ENCODE measurements at regions not wholly inside any gene's neighbourhood (a gene's known extent, or its start where the extent isn't known, plus 50 kb on each side); places are given as distances from the start of the nearest gene placed in this dataset.

DNA sequence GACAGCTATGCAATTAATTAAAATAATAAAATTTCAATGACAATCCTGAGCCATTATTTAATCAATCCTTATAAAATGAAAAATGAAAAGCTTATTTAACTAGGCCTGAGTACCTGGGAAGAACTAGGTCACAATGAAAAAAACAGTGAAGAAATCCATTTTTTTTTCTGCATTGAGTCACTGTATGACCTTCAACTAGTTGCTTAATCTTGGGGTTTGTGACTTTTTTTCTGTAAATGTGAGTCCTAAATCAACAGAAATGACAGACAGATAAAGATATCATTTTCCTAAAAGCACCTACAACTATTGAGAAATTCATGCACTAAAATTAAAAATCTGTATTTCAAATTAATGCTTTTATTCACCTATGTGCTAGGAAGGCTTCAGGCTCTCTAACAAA is 96.8 kb downstream of the TMEM26 start:
- Histone ChIP-seq H3K4me1 (ENCODE audit: control insufficient read depth, insufficient read depth, low read length) (no peaks in the 10 kb centered on the region), H3K27ac (ENCODE audit: low read depth, low read length) (no peak overlapping the region)

DNA sequence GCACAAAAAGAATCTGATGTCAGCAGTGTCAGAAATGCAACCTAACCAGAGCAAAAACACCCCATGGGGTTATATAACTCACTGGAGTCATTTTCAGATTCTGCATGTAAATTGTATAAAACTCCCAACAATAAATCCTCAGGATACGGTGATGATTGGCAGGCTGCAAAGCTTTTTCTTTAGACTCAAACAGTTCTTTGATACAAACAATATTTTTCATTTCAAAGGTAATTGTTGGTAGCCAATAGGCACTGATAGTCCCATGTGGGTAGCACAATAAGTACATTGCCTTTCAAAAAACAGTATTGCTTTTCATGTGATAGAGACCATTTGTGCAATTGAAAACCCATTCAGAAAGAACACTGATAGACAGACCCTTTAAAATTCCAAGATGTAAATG is 98.0 kb downstream of the TMEM26 start:
- H3K4me1 ChIP-seq (ENCODE audit: control insufficient read depth, insufficient read depth, low read length): no peaks in the 10 kb centered on the region
- no peak overlapping the region for H3K27ac ChIP-seq (ENCODE audit: low read depth, low read length)
- no peak overlapping the region for H3K9ac ChIP-seq (ENCODE audit: low read length)
- H3K36me3 ChIP-seq (ENCODE audit: control insufficient read depth, insufficient read depth, low read length): no peaks in the 10 kb centered on the region
- H3K4me3 ChIP-seq (ENCODE audit: low read length): no peak overlapping the region
- no peaks in the 10 kb centered on the region for H3K27me3 ChIP-seq (ENCODE audit: control insufficient read depth, insufficient read depth, low read length)

More for the DNA sequence above, 96.8 kb downstream of the TMEM26 start:
- H3K9ac ChIP-seq (ENCODE audit: low read length): no peak overlapping the region
- H3K4me3 ChIP-seq (ENCODE audit: low read length): no peak overlapping the region
- H3K27me3 ChIP-seq (ENCODE audit: control insufficient read depth, insufficient read depth, low read length): no peaks in the 10 kb centered on the region
- H3K36me3 ChIP-seq (ENCODE audit: control insufficient read depth, insufficient read depth, low read length): no peaks in the 10 kb centered on the region

DNA sequence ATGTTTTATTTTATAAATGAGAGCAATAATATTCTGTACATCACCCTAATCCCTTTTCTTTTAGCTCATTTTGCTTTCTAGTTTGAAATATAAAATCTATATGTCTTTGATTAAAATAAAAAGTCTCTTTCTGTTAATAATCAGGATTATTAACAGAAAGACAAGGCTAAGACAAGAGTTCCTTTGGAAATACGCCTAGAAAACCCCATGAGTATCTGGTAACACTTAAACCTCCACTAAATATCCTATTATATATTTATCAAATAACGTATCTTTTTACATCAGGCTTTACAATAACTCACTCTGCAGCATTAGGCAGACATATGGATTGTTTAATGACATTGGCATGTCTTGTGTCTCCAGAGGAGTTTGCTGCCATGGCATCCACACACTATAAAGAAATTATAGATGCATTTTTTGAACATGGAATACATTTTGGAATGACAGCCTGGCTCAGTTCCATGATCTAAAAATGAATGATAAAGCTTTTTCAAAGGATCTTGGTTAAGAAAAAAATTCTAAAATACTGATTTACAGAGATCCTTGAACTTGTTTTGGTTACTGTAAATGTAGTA is 98.7 kb downstream of the TMEM26 start:
- H3K36me3 ChIP-seq (ENCODE audit: control insufficient read depth, insufficient read depth, low read length): no peaks in the 10 kb centered on the region
- no peak overlapping the region for H3K4me3 ChIP-seq (ENCODE audit: low read length)
- no peak overlapping the region for H3K9ac ChIP-seq (ENCODE audit: low read length)
- H3K27me3 ChIP-seq (ENCODE audit: control insufficient read depth, insufficient read depth, low read length): no peaks in the 10 kb centered on the region
- H3K4me1 ChIP-seq (ENCODE audit: control insufficient read depth, insufficient read depth, low read length): no peaks in the 10 kb centered on the region
- H3K27ac ChIP-seq (ENCODE audit: low read depth, low read length): no peak overlapping the region

DNA sequence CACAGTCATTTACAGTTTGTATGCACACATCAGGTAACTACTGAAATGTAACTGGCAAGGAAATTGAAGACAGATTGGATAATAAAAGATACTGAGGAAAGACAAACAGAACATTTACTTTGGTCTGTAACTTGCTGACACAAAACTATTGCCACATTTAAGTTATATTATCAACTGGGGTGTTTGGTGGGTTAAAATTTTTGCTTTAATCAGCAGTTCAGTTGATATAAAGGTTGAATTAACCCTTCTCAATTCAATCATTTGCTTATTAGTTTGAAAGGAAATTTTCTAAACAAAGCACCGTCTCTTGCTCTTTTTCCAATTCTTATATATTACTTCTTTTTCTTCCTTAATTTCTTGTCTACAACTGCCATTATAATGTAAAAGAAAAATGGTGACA is 102.4 kb downstream of the TMEM26 start:
- H3K27ac ChIP-seq (ENCODE audit: low read depth, low read length): no peak overlapping the region
- no peak overlapping the region for H3K4me3 ChIP-seq (ENCODE audit: low read length)
- no peaks in the 10 kb centered on the region for H3K36me3 ChIP-seq (ENCODE audit: control insufficient read depth, insufficient read depth, low read length)
- H3K4me1 ChIP-seq (ENCODE audit: control insufficient read depth, insufficient read depth, low read length): no peaks in the 10 kb centered on the region
- no peaks in the 10 kb centered on the region for H3K27me3 ChIP-seq (ENCODE audit: control insufficient read depth, insufficient read depth, low read length)
- H3K9ac ChIP-seq (ENCODE audit: low read length): no peak overlapping the region

DNA sequence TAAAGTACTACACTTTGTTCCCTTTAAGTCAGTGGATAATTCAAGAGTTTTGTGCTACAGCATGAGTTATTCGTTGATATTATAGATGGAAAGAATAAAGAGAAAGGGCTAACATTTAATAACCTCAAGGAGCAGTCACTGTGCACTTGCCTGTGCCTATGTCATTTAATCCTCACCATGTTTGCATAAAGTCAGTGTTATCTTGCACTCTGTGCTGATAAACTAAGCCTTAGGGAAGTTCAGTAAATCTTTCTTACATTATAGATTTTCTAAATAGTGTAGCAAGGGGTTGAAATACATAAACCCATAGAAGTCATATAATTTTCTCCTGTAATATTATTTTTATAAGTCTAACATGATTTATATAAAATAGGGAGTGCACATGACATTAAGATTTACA is 103.1 kb downstream of the TMEM26 start:
- Histone ChIP-seq H3K27ac (ENCODE audit: low read depth, low read length) (no peak overlapping the region), H3K9ac (ENCODE audit: low read length) (no peak overlapping the region), H3K4me3 (ENCODE audit: low read length) (no peak overlapping the region), H3K36me3 (ENCODE audit: control insufficient read depth, insufficient read depth, low read length) (no peaks in the 10 kb centered on the region), H3K4me1 (ENCODE audit: control insufficient read depth, insufficient read depth, low read length) (no peaks in the 10 kb centered on the region), H3K27me3 (ENCODE audit: control insufficient read depth, insufficient read depth, low read length) (no peaks in the 10 kb centered on the region)

DNA sequence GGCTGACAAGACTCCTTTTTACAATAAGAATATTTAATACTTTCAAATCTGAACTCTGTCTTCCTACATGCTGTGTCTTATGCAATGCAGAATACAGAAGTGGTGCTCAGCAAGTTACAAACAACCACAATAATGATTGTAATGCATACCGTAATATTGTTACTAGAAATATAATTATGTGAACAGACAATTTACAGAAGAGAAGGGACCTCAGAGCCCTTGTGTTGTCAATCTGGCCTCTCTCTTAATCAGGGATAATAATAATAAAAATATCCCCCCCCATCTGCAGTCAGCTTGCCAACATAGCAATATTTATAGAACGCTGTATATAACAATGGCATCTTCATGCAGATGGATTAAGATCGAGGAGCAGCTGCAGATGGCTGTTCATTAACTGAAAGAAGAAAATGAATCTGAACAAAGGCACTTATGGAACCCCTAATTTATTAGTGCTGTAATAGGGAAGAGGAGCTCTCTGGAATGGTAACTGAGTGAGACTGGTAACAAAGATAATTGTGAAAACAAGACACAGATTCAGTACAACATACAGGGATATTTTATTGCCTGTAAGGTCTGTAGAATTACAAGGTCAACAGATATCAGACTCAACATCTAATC is 106.3 kb downstream of the TMEM26 start:
- Histone ChIP-seq H3K4me1 (ENCODE audit: control insufficient read depth, insufficient read depth, low read length) (no peaks in the 10 kb centered on the region), H3K27ac (ENCODE audit: low read depth, low read length) (no peak overlapping the region), H3K36me3 (ENCODE audit: control insufficient read depth, insufficient read depth, low read length) (no peaks in the 10 kb centered on the region), H3K9ac (ENCODE audit: low read length) (no peak overlapping the region), H3K4me3 (ENCODE audit: low read length) (no peak overlapping the region), H3K27me3 (ENCODE audit: control insufficient read depth, insufficient read depth, low read length) (no peaks in the 10 kb centered on the region)

DNA sequence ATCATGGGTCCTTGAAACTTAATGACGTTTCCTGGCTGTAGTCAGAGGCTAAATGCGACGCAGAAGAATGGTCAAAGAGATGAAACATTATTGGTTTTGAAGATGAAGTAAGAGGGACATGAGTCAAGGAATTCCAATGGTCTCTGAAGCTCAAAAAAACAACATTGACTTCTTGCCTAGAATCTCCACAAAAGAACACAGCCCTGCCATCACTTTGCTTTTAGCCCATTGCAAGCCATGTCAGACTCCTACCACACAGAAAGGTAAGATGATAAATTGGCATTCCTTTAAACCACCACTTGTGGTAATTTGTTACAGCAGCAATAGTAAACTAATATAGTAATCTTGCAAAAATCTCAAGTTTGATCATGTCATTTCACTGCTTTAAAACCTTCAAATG is 109.4 kb downstream of the TMEM26 start:
- Histone ChIP-seq H3K4me1 (ENCODE audit: control insufficient read depth, insufficient read depth, low read length) (no peaks in the 10 kb centered on the region), H3K9ac (ENCODE audit: low read length) (no peak overlapping the region), H3K27ac (ENCODE audit: low read depth, low read length) (no peak overlapping the region), H3K27me3 (ENCODE audit: control insufficient read depth, insufficient read depth, low read length) (no peaks in the 10 kb centered on the region), H3K36me3 (ENCODE audit: control insufficient read depth, insufficient read depth, low read length) (no peaks in the 10 kb centered on the region), H3K4me3 (ENCODE audit: low read length) (no peak overlapping the region)

DNA sequence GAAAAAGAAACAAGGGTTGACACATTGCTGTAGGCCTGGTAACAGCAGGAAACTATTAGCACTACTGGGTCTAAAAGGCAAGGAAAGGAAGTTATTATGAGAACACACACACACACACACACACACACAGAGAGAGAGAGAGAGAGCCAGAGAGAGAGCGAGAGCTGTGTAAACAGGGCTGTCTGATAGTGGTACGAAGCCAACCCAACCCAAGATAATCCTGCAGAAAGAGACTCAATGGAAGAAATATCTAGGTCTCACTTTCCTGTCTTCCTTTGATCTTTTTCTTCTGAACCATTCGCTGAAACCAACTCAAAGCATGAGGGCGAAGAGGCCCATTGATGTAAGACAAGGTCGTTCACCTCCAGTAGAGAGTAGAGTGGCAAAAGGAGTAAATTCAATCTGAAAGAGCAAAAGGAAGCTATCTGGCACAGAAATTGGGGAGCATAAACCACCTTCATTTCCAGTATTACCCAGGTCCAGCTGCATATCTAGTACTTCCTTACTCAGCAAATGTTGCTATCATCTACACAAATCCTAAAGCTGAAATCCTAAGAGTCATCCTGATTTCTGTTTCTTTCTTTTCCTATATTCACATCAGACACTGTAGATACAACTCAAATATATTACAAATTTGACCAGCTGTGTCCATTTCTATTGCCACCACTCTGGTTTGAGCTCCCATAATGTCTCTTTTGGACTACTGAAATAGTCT is 110.2 kb downstream of the TMEM26 start:
- Histone ChIP-seq H3K27me3 (ENCODE audit: control insufficient read depth, insufficient read depth, low read length) (no peaks in the 10 kb centered on the region), H3K36me3 (ENCODE audit: control insufficient read depth, insufficient read depth, low read length) (no peaks in the 10 kb centered on the region), H3K4me3 (ENCODE audit: low read length) (no peak overlapping the region), H3K27ac (ENCODE audit: low read depth, low read length) (no peak overlapping the region), H3K9ac (ENCODE audit: low read length) (no peak overlapping the region), H3K4me1 (ENCODE audit: control insufficient read depth, insufficient read depth, low read length) (no peaks in the 10 kb centered on the region)

DNA sequence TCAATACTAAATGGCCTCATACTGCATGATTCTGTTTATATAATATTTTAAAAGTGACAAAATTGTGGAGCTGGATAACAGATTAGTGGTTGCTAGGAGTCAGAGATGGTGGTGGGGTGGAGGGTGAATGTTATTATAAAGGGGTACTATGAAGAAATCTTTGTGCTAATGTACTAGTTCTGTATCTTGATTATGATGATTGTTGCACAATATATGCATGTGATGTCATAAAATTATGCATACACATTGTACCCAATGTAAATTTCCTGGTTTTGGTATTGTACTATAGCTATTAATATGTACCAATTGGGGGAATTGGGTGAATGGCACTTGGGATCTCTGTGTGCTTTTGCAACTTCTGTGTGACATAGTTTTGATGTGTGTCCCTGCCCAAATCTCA is 112.2 kb downstream of the TMEM26 start:
- Histone ChIP-seq H3K4me3 (ENCODE audit: low read length) (no peak overlapping the region), H3K4me1 (ENCODE audit: control insufficient read depth, insufficient read depth, low read length) (no peaks in the 10 kb centered on the region), H3K27ac (ENCODE audit: low read depth, low read length) (no peak overlapping the region), H3K36me3 (ENCODE audit: control insufficient read depth, insufficient read depth, low read length) (no peaks in the 10 kb centered on the region), H3K27me3 (ENCODE audit: control insufficient read depth, insufficient read depth, low read length) (no peaks in the 10 kb centered on the region), H3K9ac (ENCODE audit: low read length) (no peak overlapping the region)

DNA sequence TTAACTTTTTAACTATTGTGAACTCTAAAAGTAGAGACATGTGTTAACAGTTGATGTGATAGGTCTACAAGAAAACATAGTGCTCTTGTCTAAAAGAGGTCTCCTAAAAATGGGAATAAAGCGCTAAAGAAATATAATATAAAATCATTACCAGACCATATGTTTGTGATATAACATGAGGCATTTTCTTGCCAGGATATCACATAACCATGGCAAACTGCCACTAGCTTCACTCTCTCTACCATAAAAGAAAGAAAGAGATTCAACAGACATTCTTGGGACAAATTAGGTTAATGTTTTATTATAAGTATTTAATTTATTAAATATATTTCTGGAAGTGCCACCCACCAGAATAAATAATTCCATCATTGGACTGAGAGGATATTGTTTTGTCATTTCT is 115.0 kb downstream of the TMEM26 start:
- H3K9ac ChIP-seq (ENCODE audit: low read length): no peak overlapping the region
- H3K4me3 ChIP-seq (ENCODE audit: low read length): no peak overlapping the region
- no peaks in the 10 kb centered on the region for H3K4me1 ChIP-seq (ENCODE audit: control insufficient read depth, insufficient read depth, low read length)
- no peaks in the 10 kb centered on the region for H3K27me3 ChIP-seq (ENCODE audit: control insufficient read depth, insufficient read depth, low read length)
- H3K36me3 ChIP-seq (ENCODE audit: control insufficient read depth, insufficient read depth, low read length): no peaks in the 10 kb centered on the region
- no peak overlapping the region for H3K27ac ChIP-seq (ENCODE audit: low read depth, low read length)

DNA sequence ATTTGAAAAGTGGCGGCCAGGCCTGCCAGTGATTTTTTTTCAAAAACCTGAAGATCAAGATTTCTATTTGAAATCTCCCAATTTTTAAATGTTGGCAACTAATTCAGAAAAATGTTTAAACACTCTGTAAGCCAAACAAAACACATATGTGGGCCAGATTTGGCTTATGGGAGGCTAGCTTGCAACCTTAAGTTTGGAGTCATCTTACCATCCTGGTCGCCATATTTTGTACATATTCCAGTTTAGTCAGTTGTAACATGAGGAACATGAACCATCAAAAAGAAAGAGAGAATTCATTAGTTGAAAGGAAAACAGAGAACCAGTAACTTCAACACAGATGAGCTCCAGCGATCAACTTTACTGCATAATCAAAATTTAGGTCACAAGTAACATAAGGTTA is 115.4 kb downstream of the TMEM26 start:
- no peaks in the 10 kb centered on the region for H3K4me1 ChIP-seq (ENCODE audit: control insufficient read depth, insufficient read depth, low read length)
- H3K4me3 ChIP-seq (ENCODE audit: low read length): no peak overlapping the region
- no peaks in the 10 kb centered on the region for H3K36me3 ChIP-seq (ENCODE audit: control insufficient read depth, insufficient read depth, low read length)
- no peak overlapping the region for H3K9ac ChIP-seq (ENCODE audit: low read length)
- no peaks in the 10 kb centered on the region for H3K27me3 ChIP-seq (ENCODE audit: control insufficient read depth, insufficient read depth, low read length)
- no peak overlapping the region for H3K27ac ChIP-seq (ENCODE audit: low read depth, low read length)

DNA sequence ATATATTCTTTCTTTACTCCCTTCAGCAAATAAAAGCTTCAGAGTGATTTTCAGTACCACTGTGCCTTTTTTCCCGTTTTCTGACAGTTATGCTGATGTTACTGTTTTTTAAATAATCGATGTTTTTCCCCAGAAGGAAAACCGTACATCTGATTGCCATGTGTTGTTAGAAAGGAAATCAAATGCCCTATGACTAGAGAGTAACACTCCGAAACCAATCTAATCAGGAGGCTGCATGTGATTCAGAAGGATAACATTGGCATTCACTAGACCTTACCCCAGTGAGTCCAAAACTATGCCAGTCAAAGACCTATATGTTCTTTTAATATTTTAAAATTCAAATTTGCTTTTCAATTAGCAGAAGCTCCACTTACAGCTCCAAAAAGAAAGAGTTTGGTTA is 116.3 kb downstream of the TMEM26 start:
- Histone ChIP-seq H3K27ac (ENCODE audit: low read depth, low read length) (no peak overlapping the region), H3K27me3 (ENCODE audit: control insufficient read depth, insufficient read depth, low read length) (no peaks in the 10 kb centered on the region), H3K9ac (ENCODE audit: low read length) (no peak overlapping the region), H3K4me1 (ENCODE audit: control insufficient read depth, insufficient read depth, low read length) (no peaks in the 10 kb centered on the region), H3K4me3 (ENCODE audit: low read length) (no peak overlapping the region), H3K36me3 (ENCODE audit: control insufficient read depth, insufficient read depth, low read length) (no peaks in the 10 kb centered on the region)

DNA sequence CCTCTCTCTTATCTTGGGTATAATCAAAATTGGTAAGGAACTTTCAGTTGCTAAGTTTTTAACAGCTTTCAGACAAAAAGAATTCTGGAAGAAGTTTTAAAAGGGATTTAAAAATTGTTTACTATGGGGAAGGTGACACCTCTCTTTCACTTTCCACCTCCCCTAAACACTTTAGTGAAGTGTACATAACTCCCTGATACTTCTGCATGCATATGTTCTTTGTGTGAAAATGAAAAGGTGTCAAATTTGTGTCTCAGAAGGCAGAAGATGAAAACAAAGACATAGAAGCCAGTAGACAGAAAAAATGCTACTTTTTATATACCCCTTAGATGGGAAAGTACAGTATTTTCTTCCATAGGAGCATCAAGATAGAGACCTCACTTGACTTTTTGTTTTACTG is 117.8 kb downstream of the TMEM26 start:
- Histone ChIP-seq H3K9ac (ENCODE audit: low read length) (no peak overlapping the region), H3K4me1 (ENCODE audit: control insufficient read depth, insufficient read depth, low read length) (no peaks in the 10 kb centered on the region), H3K4me3 (ENCODE audit: low read length) (no peak overlapping the region), H3K27ac (ENCODE audit: low read depth, low read length) (no peak overlapping the region), H3K36me3 (ENCODE audit: control insufficient read depth, insufficient read depth, low read length) (no peaks in the 10 kb centered on the region), H3K27me3 (ENCODE audit: control insufficient read depth, insufficient read depth, low read length) (no peaks in the 10 kb centered on the region)

All from rectal smooth muscle tissue (tissue), 1 donor.